Head of caudate nucleus (tissue), 42 donors: ENCODE measurements at regions not wholly inside any gene's neighbourhood (a gene's known extent, or its start where the extent isn't known, plus 50 kb on each side); places are given as distances from the start of the nearest gene placed in this dataset.
"Not testable (repeated sequence)": the region's sequence is repeated elsewhere in the genome, so short reads cannot be mapped to it uniquely, and the experiment has no call there.

Experiments used
- DNase-seq, 42 donors: peaks; one replicate each; pipeline versions ENCODE4 v3.0.0 to v3.0.0-alpha.2; 2020 to 2021; ENCODE audit warnings: mixed read lengths in 7 of 42
- intact Hi-C: fragments of 100-400 bp; cut with DNase I; formaldehyde crosslinking; loops from one replicate; pipeline ENCODE4 v1.15.0; 2022

- peak; percentile 69 to 98 (median 89) for DNase-seq
- intact Hi-C loops = no loop called here
Measured at GRCh38 chr10:78407009-78407711, 373.5 kb downstream of the RPS24 start.

GRCh38 chr10:78407966-78408365, 374.3 kb downstream of the RPS24 start:
- intact Hi-C loops = no loop called here
- peak in 2 of 42 donors; percentile 3 to 30 for DNase-seq

DNA sequence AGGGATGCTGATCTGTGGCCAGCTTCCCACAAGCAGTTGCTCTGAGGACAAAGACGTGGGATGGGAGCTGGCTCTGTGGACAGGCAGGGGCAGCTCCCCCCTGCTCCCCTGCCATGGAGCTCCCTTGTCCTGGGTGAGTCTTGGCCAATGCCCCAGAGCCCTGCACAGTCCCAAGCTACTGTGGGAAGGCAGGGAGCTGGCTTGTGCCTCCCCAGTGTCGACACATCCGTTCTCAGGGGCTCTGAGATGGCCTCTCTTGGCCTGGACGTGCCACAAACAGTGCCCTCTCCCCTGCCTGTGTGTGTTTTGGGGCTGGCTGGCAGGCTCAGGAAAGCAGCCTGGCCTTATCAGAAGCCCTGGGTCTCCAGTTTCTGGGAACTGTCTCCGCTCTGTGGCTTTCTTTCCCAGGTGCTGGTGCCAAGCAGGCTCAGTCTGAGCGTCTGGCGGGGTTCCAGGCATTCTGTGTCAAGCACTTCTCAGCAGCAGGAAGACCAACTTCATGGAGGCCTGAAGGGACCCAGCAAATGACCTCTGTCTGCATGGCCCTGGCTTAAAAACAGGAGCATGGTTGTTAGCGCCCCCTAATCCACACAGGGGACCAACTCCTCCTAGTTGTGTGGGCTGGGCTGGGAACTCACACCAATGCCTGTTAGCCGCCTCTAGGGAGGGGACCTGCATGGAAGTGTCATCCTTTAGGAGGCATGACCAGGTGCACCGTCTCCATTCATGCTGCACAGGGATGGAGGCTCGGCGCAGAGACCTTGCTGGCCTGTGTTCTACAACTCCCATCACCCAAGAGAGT, 375.2 kb downstream of the RPS24 start:
- intact Hi-C loops = no loop called here
- peak in 39 of 42 donors; percentile 23 to 80 (median 55) for DNase-seq

- intact Hi-C loops = no loop called here
Measured at GRCh38 chr10:78410046-78410965, 376.6 kb downstream of the RPS24 start.

DNA sequence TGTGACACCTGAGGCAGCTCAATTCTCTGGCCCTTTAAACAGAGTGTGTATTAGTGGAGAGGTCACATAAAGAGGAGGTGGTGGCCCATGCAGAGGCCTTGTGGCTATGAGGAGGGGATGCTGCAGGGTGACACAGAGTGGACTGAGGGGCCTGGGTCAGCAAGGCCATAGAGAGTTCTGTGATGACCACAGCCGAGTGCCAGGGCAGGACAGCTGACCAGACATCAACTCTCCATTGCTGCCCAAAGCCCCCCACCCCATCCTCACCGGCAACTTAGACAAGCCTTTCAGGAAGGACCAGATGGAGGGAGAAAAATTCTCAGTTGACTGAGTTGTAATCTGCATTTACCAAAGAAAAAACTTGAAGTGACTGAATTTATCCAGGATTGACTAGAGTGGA, 378.1 kb downstream of the RPS24 start:
- peak in 2 of 42 donors; percentile 1 to 29 for DNase-seq
- intact Hi-C loops = no loop called here

More at GRCh38 chr10:78410046-78410965, 376.6 kb downstream of the RPS24 start:
- DNase-seq = peak in 3 of 42 donors; percentile 3 to 33 (median 11)

DNA sequence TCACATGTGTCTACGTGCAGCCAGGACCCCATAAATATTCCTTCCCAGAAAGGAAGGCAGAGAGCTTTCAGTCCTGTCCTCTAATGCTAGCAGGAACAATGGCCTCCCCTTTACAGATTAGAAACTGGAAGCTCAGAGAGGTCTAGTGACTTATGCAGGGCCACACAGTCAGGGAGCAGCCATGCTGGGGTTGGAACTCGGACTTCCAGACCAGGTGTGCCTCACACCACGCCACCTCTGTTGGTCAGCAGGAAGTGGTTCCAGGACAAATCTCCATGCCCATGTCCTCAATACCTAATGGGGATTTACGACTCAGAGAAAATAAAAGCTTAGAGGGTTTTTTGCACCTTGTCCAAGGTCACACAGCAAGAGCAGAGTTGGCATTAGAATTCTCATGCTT, 378.9 kb downstream of the RPS24 start:
- intact Hi-C loops = no loop called here
- peak in 1 of 42 donors; percentile 12 for DNase-seq

DNA sequence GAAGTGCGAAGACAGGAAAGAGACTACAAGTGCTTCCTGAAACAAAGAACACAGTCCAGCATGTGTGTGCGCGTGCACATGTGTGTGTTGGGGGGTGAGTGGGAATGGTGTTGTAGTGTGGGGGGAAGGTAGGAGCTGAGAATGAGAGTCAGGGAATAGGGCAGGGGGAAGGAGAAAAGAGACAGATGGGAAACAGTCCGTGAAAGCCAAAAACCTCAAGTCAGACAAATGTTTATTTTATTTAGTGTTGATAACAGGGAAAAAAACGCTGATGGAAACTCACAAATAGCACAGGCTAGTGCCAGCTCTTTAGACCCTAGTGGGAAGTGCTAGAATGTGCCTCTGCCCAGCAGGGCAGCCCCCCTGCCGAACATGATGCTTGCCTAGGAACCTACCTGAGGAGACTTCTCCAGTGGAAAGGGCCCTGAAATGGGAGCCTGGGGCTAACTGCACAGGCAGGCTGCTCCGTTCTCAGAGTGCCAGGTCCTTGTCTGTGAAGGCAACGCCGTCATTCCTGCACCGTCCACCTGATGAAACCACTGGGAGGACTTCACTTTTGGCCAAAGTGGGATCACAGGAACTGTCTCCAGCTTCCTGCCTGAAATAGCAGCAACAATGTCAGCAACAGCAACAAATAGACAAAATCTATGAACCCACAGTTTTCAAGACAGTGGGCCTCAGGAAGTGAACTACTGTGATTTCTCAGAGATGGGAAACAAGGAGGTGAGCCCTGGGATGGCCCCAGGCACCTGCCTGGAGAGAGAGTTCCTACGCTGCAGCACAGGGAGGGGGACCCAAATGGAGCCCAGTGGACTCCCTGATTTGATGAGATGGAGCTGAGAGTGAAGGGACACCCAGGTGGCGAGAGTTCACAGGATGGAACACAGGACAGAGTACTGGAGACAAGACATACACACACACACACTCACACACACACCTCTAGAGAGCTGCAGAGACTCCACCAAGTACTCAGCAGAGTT, 379.7 kb downstream of the RPS24 start:
- DNase-seq = peak in 2 of 42 donors; percentile 7 to 31
- intact Hi-C loops = no loop called here

- DNase-seq = peak in 1 of 42 donors; percentile 18
- intact Hi-C loops = no loop called here
Measured at GRCh38 chr10:78414380-78414779, 380.7 kb downstream of the RPS24 start.

GRCh38 chr10:78415111-78415510, 381.4 kb downstream of the RPS24 start:
- intact Hi-C loops = no loop called here
- peak in 1 of 42 donors; percentile 1 for DNase-seq

GRCh38 chr10:78416031-78417011, 382.7 kb downstream of the RPS24 start:
- intact Hi-C loops = no loop called here
- DNase-seq = peak in 1 of 42 donors; percentile 6

DNA sequence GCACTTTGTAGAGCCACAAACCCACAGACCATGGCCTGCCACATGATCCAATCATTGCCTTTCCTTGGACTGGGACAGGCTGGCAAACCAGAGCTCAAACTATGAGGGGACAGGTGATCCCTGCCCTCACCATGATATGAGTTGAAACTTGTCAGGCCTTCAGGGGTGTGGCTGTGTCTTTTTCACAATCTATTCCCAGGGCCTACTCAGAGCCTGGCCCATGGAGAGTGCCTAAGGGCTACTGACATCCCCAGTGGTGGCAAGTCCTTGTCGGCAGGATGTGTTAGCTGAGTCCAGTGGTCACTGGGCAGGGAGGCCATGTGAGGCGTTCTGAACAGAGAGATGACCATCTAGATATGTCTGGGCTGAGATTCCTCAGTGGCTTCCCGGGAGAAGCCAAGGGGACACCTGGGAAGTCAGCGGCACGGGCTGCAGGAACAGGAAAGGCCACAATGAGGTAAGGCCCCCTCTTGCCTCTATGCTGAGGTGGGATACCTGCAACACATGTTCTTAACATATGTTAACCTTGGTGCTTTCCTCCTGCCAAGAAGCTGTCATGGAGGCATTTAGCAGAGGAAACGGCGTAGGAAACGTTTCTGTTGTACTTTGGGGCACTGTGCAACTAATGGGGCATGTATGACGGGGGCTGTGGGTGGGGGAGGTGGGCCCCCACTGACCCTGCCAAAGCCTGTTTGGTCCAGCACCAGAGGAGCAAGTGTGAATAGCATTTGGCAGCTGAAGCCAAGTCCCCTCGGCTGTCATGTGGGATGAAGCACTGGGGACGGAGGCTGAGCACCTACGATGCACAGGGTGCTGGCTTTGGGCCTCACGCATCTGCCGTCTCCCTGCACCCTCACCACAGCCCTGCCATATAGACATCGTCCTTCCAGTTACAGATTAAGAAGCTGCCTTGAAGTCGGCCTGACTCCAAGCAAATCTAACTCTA, 384.0 kb downstream of the RPS24 start:
- DNase-seq = peak in 5 of 42 donors; percentile 3 to 28 (median 22)
- intact Hi-C loops = no loop called here

GRCh38 chr10:78419481-78420265, 386.0 kb downstream of the RPS24 start:
- intact Hi-C loops = no loop called here

DNA sequence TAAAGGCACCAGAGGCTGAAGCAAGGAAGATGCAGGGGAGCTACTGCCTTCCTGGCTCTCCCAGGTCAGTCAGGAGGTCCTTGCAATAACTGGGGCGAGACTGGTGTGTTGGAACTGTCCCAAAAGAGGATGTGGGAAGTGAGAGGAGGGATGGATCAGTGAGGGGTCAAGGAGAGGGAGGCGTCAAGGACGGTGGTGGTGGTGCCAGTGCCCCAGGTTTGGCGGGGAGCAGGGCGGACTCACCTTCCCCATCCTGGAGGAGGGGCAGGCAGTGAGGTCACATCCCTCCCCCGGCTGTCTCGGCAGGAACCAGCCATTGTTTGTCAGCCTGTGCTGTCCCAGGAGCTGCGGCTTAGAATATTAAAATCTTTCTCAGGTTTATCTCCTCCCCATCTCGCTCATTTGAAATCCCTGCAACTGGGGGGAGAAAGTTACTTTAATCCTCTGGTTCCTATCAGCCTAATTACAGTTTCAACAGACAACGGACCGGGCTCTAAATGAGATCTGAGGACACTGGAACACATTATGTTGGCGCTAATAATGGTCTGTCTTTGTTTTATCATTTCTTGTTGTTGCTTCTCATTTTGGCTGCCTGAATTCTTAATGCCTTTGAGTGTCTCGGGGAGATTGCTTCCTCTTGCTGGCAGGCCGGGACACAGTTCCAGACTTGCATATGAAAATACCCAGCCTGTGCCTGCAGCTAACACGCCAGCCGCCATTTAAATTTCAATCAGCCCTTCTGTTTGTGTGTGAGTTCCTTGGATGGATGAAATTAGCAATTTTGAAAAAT, 387.5 kb downstream of the RPS24 start:
- intact Hi-C loops = no loop called here
- peak in 3 of 42 donors; percentile 19 to 41 (median 35) for DNase-seq

More at GRCh38 chr10:78419481-78420265, 386.0 kb downstream of the RPS24 start:
- DNase-seq = peak in 7 of 42 donors; percentile 5 to 23 (median 14)

GRCh38 chr10:78424050-78424449, 390.4 kb downstream of the RPS24 start:
- intact Hi-C loops = not testable (repeated sequence)

More at GRCh38 chr10:78424050-78424449, 390.4 kb downstream of the RPS24 start:
- DNase-seq = not testable (repeated sequence)
